ENCODE measurements at regions not wholly inside any gene's neighbourhood (a gene's known extent, or its start where the extent isn't known, plus 50 kb on each side); places are given as distances from the start of the nearest gene placed in this dataset.

DNA sequence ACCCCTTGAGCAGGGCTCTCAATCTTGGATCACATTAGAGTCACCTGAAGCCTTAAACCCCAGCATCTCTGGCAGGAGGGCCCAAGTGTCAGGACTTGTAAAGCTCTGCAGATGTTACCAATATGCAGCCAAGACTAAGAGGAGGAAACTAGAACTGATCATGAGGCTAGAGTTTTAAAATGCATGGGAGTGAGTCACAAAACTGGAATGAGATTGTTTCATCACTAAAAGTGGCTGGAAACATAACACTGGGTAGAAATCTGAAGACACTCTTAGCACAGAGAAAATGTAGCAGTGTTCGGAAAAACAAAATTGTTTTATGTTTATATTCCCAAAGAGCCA, 63.3 kb upstream of the GHITM start:
- no peaks in the 10 kb centered on the region for H4K20me1 ChIP-seq (ENCODE audit: insufficient read depth, low read length, poor library complexity, severe bottlenecking)
- no peaks in the 10 kb centered on the region for H3K4me1 ChIP-seq (ENCODE audit: insufficient read depth, low read length, poor library complexity, severe bottlenecking)
- no peak overlapping the region for H3K4me3 ChIP-seq (ENCODE audit: low read length, poor library complexity, severe bottlenecking)
- H3K79me2 ChIP-seq (ENCODE audit: insufficient read depth, low read length): no peaks in the 10 kb centered on the region
- H3F3A ChIP-seq (ENCODE audit: low read depth): no peaks in the 10 kb centered on the region
- no peak for TF ChIP-seq EZH2phosphoT487 (IDR thresholded peaks at IDR 0.05; ENCODE audit: borderline replicate concordance)
- TF ChIP-seq, protein P1, sequence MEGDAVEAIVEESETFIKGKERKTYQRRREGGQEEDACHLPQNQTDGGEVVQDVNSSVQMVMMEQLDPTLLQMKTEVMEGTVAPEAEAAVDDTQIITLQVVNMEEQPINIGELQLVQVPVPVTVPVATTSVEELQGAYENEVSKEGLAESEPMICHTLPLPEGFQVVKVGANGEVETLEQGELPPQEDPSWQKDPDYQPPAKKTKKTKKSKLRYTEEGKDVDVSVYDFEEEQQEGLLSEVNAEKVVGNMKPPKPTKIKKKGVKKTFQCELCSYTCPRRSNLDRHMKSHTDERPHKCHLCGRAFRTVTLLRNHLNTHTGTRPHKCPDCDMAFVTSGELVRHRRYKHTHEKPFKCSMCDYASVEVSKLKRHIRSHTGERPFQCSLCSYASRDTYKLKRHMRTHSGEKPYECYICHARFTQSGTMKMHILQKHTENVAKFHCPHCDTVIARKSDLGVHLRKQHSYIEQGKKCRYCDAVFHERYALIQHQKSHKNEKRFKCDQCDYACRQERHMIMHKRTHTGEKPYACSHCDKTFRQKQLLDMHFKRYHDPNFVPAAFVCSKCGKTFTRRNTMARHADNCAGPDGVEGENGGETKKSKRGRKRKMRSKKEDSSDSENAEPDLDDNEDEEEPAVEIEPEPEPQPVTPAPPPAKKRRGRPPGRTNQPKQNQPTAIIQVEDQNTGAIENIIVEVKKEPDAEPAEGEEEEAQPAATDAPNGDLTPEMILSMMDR (conservative IDR thresholded peaks at IDR 0.05; ENCODE audit: low read length): no peak
- no peak overlapping the region for H3K9ac ChIP-seq (ENCODE audit: low read depth, low read length, poor library complexity, severe bottlenecking)
- H3K36me3 ChIP-seq (ENCODE audit: insufficient read depth, low read length): no peaks in the 10 kb centered on the region
- no peaks in the 10 kb centered on the region for H3K9me3 ChIP-seq (ENCODE audit: insufficient read depth, low read depth, low read length)
- H2AFZ ChIP-seq (ENCODE audit: low read length): no peak overlapping the region
- no peaks in the 10 kb centered on the region for H3K9me2 ChIP-seq (replicated peaks; ENCODE audit: low read depth, low read length)
- no peaks in the 10 kb centered on the region for H3K27me3 ChIP-seq (ENCODE audit: insufficient read depth, low read length, poor library complexity, severe bottlenecking)
- H3K4me2 ChIP-seq (ENCODE audit: low read depth, low read length, poor library complexity, severe bottlenecking): no peak overlapping the region

DNA sequence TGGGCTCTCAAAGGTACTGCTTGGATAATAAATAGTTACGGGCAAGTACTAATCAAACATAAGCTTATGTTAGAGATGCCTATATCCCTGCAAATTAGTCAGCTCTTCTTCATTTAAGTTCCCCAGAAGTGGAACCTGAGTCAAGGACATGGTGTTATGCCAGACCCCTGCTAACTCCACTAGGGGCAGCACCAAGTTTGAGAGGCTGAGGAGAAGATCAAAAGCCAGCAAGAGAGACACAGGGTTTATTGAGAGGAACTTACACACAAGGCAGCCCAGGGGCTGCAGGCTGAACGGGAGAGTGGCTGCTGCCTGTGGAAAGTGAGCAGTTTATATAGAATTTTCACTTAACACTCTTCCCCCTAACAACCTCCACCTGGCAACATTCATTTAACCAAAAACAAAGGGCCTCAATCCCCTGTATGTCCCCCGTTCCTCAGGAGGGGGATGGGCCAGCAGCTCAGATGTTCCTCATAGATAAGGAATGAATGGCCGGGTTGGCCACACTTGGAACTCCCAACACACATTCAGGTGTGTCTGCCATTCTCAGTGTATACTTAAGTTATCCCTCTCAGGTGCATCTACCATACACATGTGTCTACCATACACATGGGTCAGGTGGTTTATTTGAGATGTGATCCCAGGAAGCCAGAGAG, 62.6 kb upstream of the GHITM start:
- no peaks in the 10 kb centered on the region for H3K36me3 ChIP-seq (ENCODE audit: insufficient read depth, low read length)
- no peak for TF ChIP-seq EZH2phosphoT487 (IDR thresholded peaks at IDR 0.05; ENCODE audit: borderline replicate concordance)
- TF ChIP-seq, protein P1 (conservative IDR thresholded peaks at IDR 0.05; ENCODE audit: low read length): peak; percentile 46
- H3K9me2 ChIP-seq (replicated peaks; ENCODE audit: low read depth, low read length): no peaks in the 10 kb centered on the region
- H4K20me1 ChIP-seq (ENCODE audit: insufficient read depth, low read length, poor library complexity, severe bottlenecking): no peaks in the 10 kb centered on the region
- no peaks in the 10 kb centered on the region for H3K27me3 ChIP-seq (ENCODE audit: insufficient read depth, low read length, poor library complexity, severe bottlenecking)
- no peak overlapping the region for H2AFZ ChIP-seq (ENCODE audit: low read length)
- no peak overlapping the region for H3K9ac ChIP-seq (ENCODE audit: low read depth, low read length, poor library complexity, severe bottlenecking)
- H3K4me2 ChIP-seq (ENCODE audit: low read depth, low read length, poor library complexity, severe bottlenecking): no peak overlapping the region
- no peak overlapping the region for H3K4me3 ChIP-seq (ENCODE audit: low read length, poor library complexity, severe bottlenecking)
- H3K9me3 ChIP-seq (ENCODE audit: insufficient read depth, low read depth, low read length): no peaks in the 10 kb centered on the region
- H3K4me1 ChIP-seq (ENCODE audit: insufficient read depth, low read length, poor library complexity, severe bottlenecking): no peaks in the 10 kb centered on the region
- H3K79me2 ChIP-seq (ENCODE audit: insufficient read depth, low read length): no peaks in the 10 kb centered on the region
- H3F3A ChIP-seq (ENCODE audit: low read depth): no peaks in the 10 kb centered on the region

DNA sequence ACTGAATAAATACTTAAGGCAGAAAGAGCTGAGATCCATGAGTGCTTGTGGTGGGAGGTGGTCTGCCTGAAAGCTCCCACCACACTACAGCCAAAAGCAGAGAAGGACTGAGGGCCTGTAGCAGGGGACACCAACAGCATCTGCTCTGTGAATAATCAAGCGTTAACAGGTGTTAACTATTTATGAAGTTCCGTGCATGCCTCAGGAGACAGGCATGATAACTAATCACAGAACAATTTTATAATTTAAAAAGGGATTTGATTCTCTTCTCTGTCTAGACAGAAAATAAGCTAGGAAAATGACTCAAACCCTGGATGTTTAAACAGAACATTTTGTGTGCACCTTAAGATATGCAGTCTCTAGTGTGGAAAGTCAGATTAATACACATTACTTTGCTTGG, 61.5 kb upstream of the GHITM start:
- Histone ChIP-seq H2AFZ (ENCODE audit: low read length) (no peak overlapping the region), H3K9ac (ENCODE audit: low read depth, low read length, poor library complexity, severe bottlenecking) (no peak overlapping the region), H3K4me3 (ENCODE audit: low read length, poor library complexity, severe bottlenecking) (no peak overlapping the region), H3K9me3 (ENCODE audit: insufficient read depth, low read depth, low read length) (no peaks in the 10 kb centered on the region), H3K27me3 (ENCODE audit: insufficient read depth, low read length, poor library complexity, severe bottlenecking) (no peaks in the 10 kb centered on the region), H3K36me3 (ENCODE audit: insufficient read depth, low read length) (no peaks in the 10 kb centered on the region), H3F3A (ENCODE audit: low read depth) (no peaks in the 10 kb centered on the region), H3K4me2 (ENCODE audit: low read depth, low read length, poor library complexity, severe bottlenecking) (no peak overlapping the region), H3K79me2 (ENCODE audit: insufficient read depth, low read length) (no peaks in the 10 kb centered on the region), H3K9me2 (replicated peaks; ENCODE audit: low read depth, low read length) (no peaks in the 10 kb centered on the region), H4K20me1 (ENCODE audit: insufficient read depth, low read length, poor library complexity, severe bottlenecking) (no peaks in the 10 kb centered on the region), H3K4me1 (ENCODE audit: insufficient read depth, low read length, poor library complexity, severe bottlenecking) (no peaks in the 10 kb centered on the region)
- TF ChIP-seq, protein P1 (conservative IDR thresholded peaks at IDR 0.05; ENCODE audit: low read length): no peak

Measured in Loucy (cell line).